Lung (tissue), 1 donor: ENCODE measurements at regions not wholly inside any gene's neighbourhood (a gene's known extent, or its start where the extent isn't known, plus 50 kb on each side); places are given as distances from the start of the nearest gene placed in this dataset. TPM values are rescaled to one million over a fixed set of nuclear protein-coding genes. Genes with fewer than 3 reads are reported as not detected.

Experiments
- small RNA-seq: library from RNA; depleted of rRNA; stranded (forward); fragments of <200 nt; gene quantifications from one replicate; pipeline ENCODE3, GENCODE V24; 2014; ENCODE audit warnings: low replicate concordance

Small RNA genes in the stretch of these regions (small RNA-seq; reads per million reads assigned to genes)
- gene RF00017 = not detected
